GM23338 (cell line): ENCODE measurements at regions not wholly inside any gene's neighbourhood (a gene's known extent, or its start where the extent isn't known, plus 50 kb on each side); places are given as distances from the start of the nearest gene placed in this dataset.

Experiments
- ATAC-seq: fragments of 200-7000 bp; cut with Tn5 transposase; 3 replicates; pipeline ENCODE4 v1.9.1; 2020
- DNase-seq: peaks from one replicate; pipeline ENCODE4 v3.0.0-alpha.2; 2015; ENCODE audit warnings: low spot score
- H2AFZ ChIP-seq: fragments of 200-600 bp; sonication (generic); 2 replicates; pipeline ENCODE4 v1.8.0; 2016; ENCODE audit warnings: antibody characterized with exemption, mild to moderate bottlenecking, moderate library complexity
- H3F3A ChIP-seq: fragments of 200-600 bp; sonication (generic); replicated peaks from 2 replicates; pipeline ENCODE4 v1.8.0; 2017; ENCODE audit warnings: antibody characterized with exemption, mixed run types, low read depth
- H3K27ac ChIP-seq: fragments of 200-600 bp; sonication (generic); 2 replicates; pipeline ENCODE4 v1.6.1; 2016; ENCODE audit warnings: low read depth
- H3K27me3 ChIP-seq: fragments of 200-600 bp; sonication (generic); 2 replicates; pipeline ENCODE4 v1.8.0; 2016; ENCODE audit warnings: mild to moderate bottlenecking, mixed run types, moderate library complexity; ENCODE audit not compliant: insufficient read depth
- H3K36me3 ChIP-seq: fragments of 200-600 bp; sonication (generic); 2 replicates; pipeline ENCODE4 v1.8.0; 2016; ENCODE audit warnings: mild to moderate bottlenecking; ENCODE audit not compliant: insufficient read depth
- H3K4me1 ChIP-seq: fragments of 200-600 bp; sonication (generic); 2 replicates; pipeline ENCODE4 v1.8.0; 2016; ENCODE audit warnings: mild to moderate bottlenecking, moderate library complexity; ENCODE audit not compliant: insufficient read depth
- H3K4me2 ChIP-seq: fragments of 200-600 bp; sonication (generic); 2 replicates; pipeline ENCODE4 v1.7.1; 2017; ENCODE audit warnings: mixed run types
- H3K4me3 ChIP-seq: fragments of 200-600 bp; sonication (generic); 2 replicates; pipeline ENCODE4 v1.6.1; 2016; ENCODE audit warnings: mixed run types
- H3K79me2 ChIP-seq: fragments of 200-600 bp; sonication (generic); replicated peaks from 2 replicates; pipeline ENCODE4 v1.8.0; 2017; ENCODE audit warnings: mild to moderate bottlenecking; ENCODE audit not compliant: insufficient read depth
- H3K9me2 ChIP-seq: fragments of 200-600 bp; sonication (generic); 2 replicates; pipeline ENCODE4 v1.8.0; 2017; ENCODE audit not compliant: insufficient read depth
- H4K20me1 ChIP-seq: fragments of 200-600 bp; sonication (generic); replicated peaks from 2 replicates; pipeline ENCODE4 v1.8.0; 2017; ENCODE audit warnings: mild to moderate bottlenecking; ENCODE audit not compliant: insufficient read depth
- H3K27ac Mint-ChIP-seq: 2 replicates; pipeline ENCODE4 v1.8.0; 2020; ENCODE audit warnings: inconsistent platforms, mild to moderate bottlenecking, moderate library complexity, mixed read lengths
- H3K27me3 Mint-ChIP-seq: 3 replicates; pipeline ENCODE4 v1.8.0; 2022; ENCODE audit warnings: low read depth, mild to moderate bottlenecking, moderate library complexity, mixed read lengths, inconsistent platforms; ENCODE audit not compliant: insufficient read depth, poor library complexity
- H3K36me3 Mint-ChIP-seq: 3 replicates; pipeline ENCODE4 v1.8.0; 2021; ENCODE audit warnings: low read depth, mild to moderate bottlenecking, inconsistent platforms, moderate library complexity, mixed read lengths
- H3K4me1 Mint-ChIP-seq: 3 replicates; pipeline ENCODE4 v1.8.0; 2020; ENCODE audit warnings: mild to moderate bottlenecking, inconsistent platforms, mixed read lengths
- H3K4me3 Mint-ChIP-seq: 3 replicates; pipeline ENCODE4 v1.8.0; 2021; ENCODE audit warnings: moderate library complexity, mild to moderate bottlenecking, inconsistent platforms, mixed read lengths
- H3K9me3 Mint-ChIP-seq: 3 replicates; pipeline ENCODE4 v1.8.0; 2020; ENCODE audit warnings: moderate library complexity, mild to moderate bottlenecking, inconsistent platforms, mixed read lengths
- CREB1 ChIP-seq: fragments of 250-450 bp; sonication (Bioruptor Pico); IDR thresholded peaks from 2 replicates; pipeline ENCODE4 v1.5.0; 2020; ENCODE audit warnings: low read depth, mild to moderate bottlenecking, moderate library complexity
- CTCF ChIP-seq, 2 experiments: fragments of 200-600 bp in 1 of 2; sonication (generic) in 1 of 2; conservative IDR thresholded peaks; 2 replicates each; pipeline versions ENCODE4 v1.5.1 to v1.6.1; 2016 to 2017; ENCODE audit warnings: antibody characterized with exemption in 2 of 2, low read depth in 2 of 2, mild to moderate bottlenecking in 2 of 2, moderate library complexity in 1 of 2
- ETS1 ChIP-seq: IDR thresholded peaks from 2 replicates; pipeline ENCODE4 v1.6.1; 2016; ENCODE audit warnings: antibody characterized with exemption
- EZH2 ChIP-seq: fragments of 200-600 bp; sonication (generic); IDR thresholded peaks from one replicate; pipeline ENCODE4 v1.8.0; 2017; ENCODE audit warnings: antibody characterized with exemption, mild to moderate bottlenecking, low read depth; ENCODE audit not compliant: unreplicated experiment
- EZH2phosphoT487 ChIP-seq: fragments of 200-600 bp; sonication (generic); IDR thresholded peaks from one replicate; pipeline ENCODE4 v1.8.1; 2018; ENCODE audit warnings: antibody characterized with exemption; ENCODE audit not compliant: unreplicated experiment
- JUNB ChIP-seq: IDR thresholded peaks from one replicate; pipeline ENCODE4 v1.6.1; 2016; ENCODE audit warnings: antibody characterized with exemption; ENCODE audit not compliant: unreplicated experiment
- NANOG ChIP-seq: IDR thresholded peaks from 2 replicates; pipeline ENCODE4 v1.6.1; 2016; ENCODE audit warnings: antibody characterized with exemption, borderline replicate concordance
- POLR2AphosphoS5 ChIP-seq: IDR thresholded peaks from 2 replicates; pipeline ENCODE4 v1.6.1; 2016; ENCODE audit warnings: antibody characterized with exemption, low read depth
- REST ChIP-seq: IDR thresholded peaks from one replicate; pipeline ENCODE4 v1.6.1; 2018; ENCODE audit warnings: antibody characterized with exemption; ENCODE audit not compliant: unreplicated experiment
- STAT1 ChIP-seq: IDR thresholded peaks from one replicate; pipeline ENCODE4 v1.6.1; 2016; ENCODE audit warnings: antibody characterized with exemption; ENCODE audit not compliant: unreplicated experiment
- ZNF114 ChIP-seq: fragments of 250-450 bp; sonication (Bioruptor Pico); IDR thresholded peaks from 2 replicates; pipeline ENCODE4 v1.5.0; 2020; ENCODE audit warnings: mild to moderate bottlenecking, moderate library complexity
- ZNF331 ChIP-seq: fragments of 250-450 bp; sonication (Bioruptor Pico); IDR thresholded peaks from 2 replicates; pipeline ENCODE4 v1.5.0; 2020; ENCODE audit warnings: low read depth, mild to moderate bottlenecking, moderate library complexity
- ZNF462 ChIP-seq: fragments of 250-450 bp; sonication (Bioruptor Pico); IDR thresholded peaks from 2 replicates; pipeline ENCODE4 v1.5.0; 2020; ENCODE audit warnings: mild to moderate bottlenecking, moderate library complexity

GRCh38 chr21:38590449-38591217, 92.4 kb upstream of the ERG start:
- peaks cover 4% of the 10 kb centered on the region; the same call in 2 of the 3 replicates for H3K9me3 Mint-ChIP-seq
- no peak overlapping the region for H3K4me3 ChIP-seq
- no peaks in the 10 kb centered on the region for H3F3A ChIP-seq
- H3K4me2 ChIP-seq, result no peak overlapping the region
- no peaks in the 10 kb centered on the region for H3K36me3 ChIP-seq
- peaks cover 6% of the 10 kb centered on the region for H3K27me3 Mint-ChIP-seq
- no peaks in the 10 kb centered on the region for H3K79me2 ChIP-seq
- peaks cover 8% of the 10 kb centered on the region for H3K9me2 ChIP-seq
- no peak overlapping the region for H2AFZ ChIP-seq
- ATAC-seq, result no peak
- H3K27ac ChIP-seq, result no peak overlapping the region
- peaks cover 16% of the 10 kb centered on the region for H3K4me1 Mint-ChIP-seq
- H3K4me1 ChIP-seq, result peaks cover 9% of the 10 kb centered on the region; the same call in 1 of the 2 replicates
- H3K4me3 Mint-ChIP-seq, result no peak overlapping the region
- no peak for DNase-seq
- no peak for TF ChIP-seq ZNF462 (CRISPR knock-in tag)
- TF ChIP-seq EZH2phosphoT487, result no peak
- no peak for TF ChIP-seq ZNF114 (CRISPR knock-in tag)
- no peak for TF ChIP-seq REST
- TF ChIP-seq ZNF331 (CRISPR knock-in tag), result no peak
- no peak for TF ChIP-seq NANOG
- TF ChIP-seq STAT1, result no peak
- no peak for TF ChIP-seq JUNB
- no peak for TF ChIP-seq CREB1 (CRISPR knock-in tag)
- TF ChIP-seq POLR2AphosphoS5, result no peak
- TF ChIP-seq EZH2, result no peak
- TF ChIP-seq CTCF (conservative IDR thresholded peaks at IDR 0.05; ENCODE audit: low read depth in 2 of 2), result no peak
- TF ChIP-seq ETS1, result no peak
- no peaks in the 10 kb centered on the region for H3K27me3 ChIP-seq
- no peaks in the 10 kb centered on the region for H4K20me1 ChIP-seq
- H3K36me3 Mint-ChIP-seq, result peaks cover 3% of the 10 kb centered on the region; the same call in 1 of the 3 replicates
- H3K27ac Mint-ChIP-seq, result no peak overlapping the region
